ENCODE measurements at regions not wholly inside any gene's neighbourhood (a gene's known extent, or its start where the extent isn't known, plus 50 kb on each side); places are given as distances from the start of the nearest gene placed in this dataset.

- H3K4me3 ChIP-seq = no peak overlapping the region
- no peak for ATAC-seq (ENCODE audit: insufficient number of reproducible peaks, low FRiP score, low read depth)
- no peak for TF ChIP-seq CTCF (IDR thresholded peaks at IDR 0.05)
- no peak overlapping the region for H3K27ac ChIP-seq
- no peaks in the 10 kb centered on the region for H3K9me3 ChIP-seq
- H3K4me1 ChIP-seq (ENCODE audit: control insufficient read depth in 1 of 2, low read depth in 2 of 2) = peaks cover 0 to 10% of the 10 kb centered on the region in 2 donors
- no peaks in the 10 kb centered on the region for H3K27me3 ChIP-seq (replicated peaks; ENCODE audit: insufficient read depth)
- DNase-seq (ENCODE audit: low spot score) = no peak
- H3K36me3 ChIP-seq = no peaks in the 10 kb centered on the region
Measured at GRCh38 chr11:92675810-92676209, 293.6 kb upstream of the MTNR1B start.

GRCh38 chr11:92678008-92678611, 291.3 kb upstream of the MTNR1B start:
- H3K36me3 ChIP-seq = no peaks in the 10 kb centered on the region
- H3K4me3 ChIP-seq = no peak overlapping the region
- H3K27me3 ChIP-seq (replicated peaks; ENCODE audit: insufficient read depth) = no peaks in the 10 kb centered on the region
- no peak for TF ChIP-seq CTCF (IDR thresholded peaks at IDR 0.05)
- DNase-seq (ENCODE audit: low spot score) = no peak
- no peak for ATAC-seq (ENCODE audit: insufficient number of reproducible peaks, low FRiP score, low read depth)
- no peaks in the 10 kb centered on the region for H3K9me3 ChIP-seq
- H3K27ac ChIP-seq = no peak overlapping the region
- peaks cover 0 to 10% of the 10 kb centered on the region in 2 donors for H3K4me1 ChIP-seq (ENCODE audit: control insufficient read depth in 1 of 2, low read depth in 2 of 2)

- no peak for TF ChIP-seq CTCF (IDR thresholded peaks at IDR 0.05)
- Histone ChIP-seq H3K4me1 (ENCODE audit: control insufficient read depth in 1 of 2, low read depth in 2 of 2) (no peaks in the 10 kb centered on the region), H3K36me3 (no peaks in the 10 kb centered on the region), H3K27ac (no peak overlapping the region), H3K27me3 (replicated peaks; ENCODE audit: insufficient read depth) (no peaks in the 10 kb centered on the region), H3K4me3 (no peak overlapping the region), H3K9me3 (no peaks in the 10 kb centered on the region)
- DNase-seq (ENCODE audit: low spot score) (no peak), ATAC-seq (ENCODE audit: insufficient number of reproducible peaks, low FRiP score, low read depth) (no peak)
Measured at GRCh38 chr11:92681586-92681985, 287.9 kb upstream of the MTNR1B start.

GRCh38 chr11:92682136-92682535, 287.3 kb upstream of the MTNR1B start:
- Histone ChIP-seq H3K4me3 (no peak overlapping the region), H3K36me3 (no peaks in the 10 kb centered on the region), H3K27me3 (replicated peaks; ENCODE audit: insufficient read depth) (no peaks in the 10 kb centered on the region), H3K9me3 (no peaks in the 10 kb centered on the region), H3K27ac (no peak overlapping the region), H3K4me1 (ENCODE audit: control insufficient read depth in 1 of 2, low read depth in 2 of 2) (no peaks in the 10 kb centered on the region)
- TF ChIP-seq CTCF (IDR thresholded peaks at IDR 0.05) = no peak
- no peak for DNase-seq (ENCODE audit: low spot score)
- ATAC-seq (ENCODE audit: insufficient number of reproducible peaks, low FRiP score, low read depth) = no peak

- no peak for DNase-seq (ENCODE audit: low spot score)
- Histone ChIP-seq H3K36me3 (no peaks in the 10 kb centered on the region), H3K27me3 (replicated peaks; ENCODE audit: insufficient read depth) (no peaks in the 10 kb centered on the region), H3K4me3 (no peak overlapping the region), H3K4me1 (ENCODE audit: control insufficient read depth in 1 of 2, low read depth in 2 of 2) (no peaks in the 10 kb centered on the region), H3K9me3 (no peaks in the 10 kb centered on the region), H3K27ac (no peak overlapping the region)
- ATAC-seq (ENCODE audit: insufficient number of reproducible peaks, low FRiP score, low read depth) = no peak
- TF ChIP-seq CTCF (IDR thresholded peaks at IDR 0.05) = no peak
Measured at GRCh38 chr11:92682952-92683351, 286.5 kb upstream of the MTNR1B start.

Measured in thoracic aorta (tissue), 2 donors.